AG04449 (cell line): ENCODE measurements at regions not wholly inside any gene's neighbourhood (a gene's known extent, or its start where the extent isn't known, plus 50 kb on each side); places are given as distances from the start of the nearest gene placed in this dataset.

Source experiments
- CTCF ChIA-PET: fragments of 350-600 bp; formaldehyde crosslinking; extraction: SDS; loops from one replicate; lab custom pipeline; 2021; ENCODE audit warnings: antibody characterized with exemption; lab: Yijun Ruan, JAX
- POLR2A ChIA-PET: fragments of 400-600, 350-600 bp; formaldehyde crosslinking; extraction: SDS; loops from one replicate; lab custom pipeline; 2020; ENCODE audit warnings: antibody characterized with exemption, inconsistent platforms; lab: Yijun Ruan, JAX
- DNase-seq: peaks from one replicate; pipeline ENCODE4 v3.0.0-alpha.2; 2010; ENCODE audit warnings: low read depth, low spot score
- H3K4me3 ChIP-seq: 2 replicates; pipeline ENCODE4 v1.5.1; 2011; ENCODE audit warnings: low read depth, mild to moderate bottlenecking, control low read depth, low read length
- TF ChIP-seq, protein P1 (sequence below): IDR thresholded peaks from one replicate; pipeline ENCODE4 v1.5.1; 2011; ENCODE audit warnings: mild to moderate bottlenecking, moderate library complexity, low read length, control low read depth, inconsistent platforms; ENCODE audit not compliant: insufficient read depth; ENCODE audit errors: missing control alignments

GRCh38 chr4:10334506-10335028 lies 122.7 kb downstream of the ZNF518B start:
- no peak for DNase-seq
- ChIA-PET POLR2A (no interaction called here), CTCF (no interaction called here)
- TF ChIP-seq, protein P1, sequence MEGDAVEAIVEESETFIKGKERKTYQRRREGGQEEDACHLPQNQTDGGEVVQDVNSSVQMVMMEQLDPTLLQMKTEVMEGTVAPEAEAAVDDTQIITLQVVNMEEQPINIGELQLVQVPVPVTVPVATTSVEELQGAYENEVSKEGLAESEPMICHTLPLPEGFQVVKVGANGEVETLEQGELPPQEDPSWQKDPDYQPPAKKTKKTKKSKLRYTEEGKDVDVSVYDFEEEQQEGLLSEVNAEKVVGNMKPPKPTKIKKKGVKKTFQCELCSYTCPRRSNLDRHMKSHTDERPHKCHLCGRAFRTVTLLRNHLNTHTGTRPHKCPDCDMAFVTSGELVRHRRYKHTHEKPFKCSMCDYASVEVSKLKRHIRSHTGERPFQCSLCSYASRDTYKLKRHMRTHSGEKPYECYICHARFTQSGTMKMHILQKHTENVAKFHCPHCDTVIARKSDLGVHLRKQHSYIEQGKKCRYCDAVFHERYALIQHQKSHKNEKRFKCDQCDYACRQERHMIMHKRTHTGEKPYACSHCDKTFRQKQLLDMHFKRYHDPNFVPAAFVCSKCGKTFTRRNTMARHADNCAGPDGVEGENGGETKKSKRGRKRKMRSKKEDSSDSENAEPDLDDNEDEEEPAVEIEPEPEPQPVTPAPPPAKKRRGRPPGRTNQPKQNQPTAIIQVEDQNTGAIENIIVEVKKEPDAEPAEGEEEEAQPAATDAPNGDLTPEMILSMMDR = no peak
- no peak overlapping the region for H3K4me3 ChIP-seq

- DNase-seq = no peak
- no peak overlapping the region for H3K4me3 ChIP-seq
- ChIA-PET POLR2A (no interaction called here), CTCF (no interaction called here)
- TF ChIP-seq, protein P1 = no peak
Measured at GRCh38 chr4:10333942-10334341, 123.3 kb downstream of the ZNF518B start.

DNA sequence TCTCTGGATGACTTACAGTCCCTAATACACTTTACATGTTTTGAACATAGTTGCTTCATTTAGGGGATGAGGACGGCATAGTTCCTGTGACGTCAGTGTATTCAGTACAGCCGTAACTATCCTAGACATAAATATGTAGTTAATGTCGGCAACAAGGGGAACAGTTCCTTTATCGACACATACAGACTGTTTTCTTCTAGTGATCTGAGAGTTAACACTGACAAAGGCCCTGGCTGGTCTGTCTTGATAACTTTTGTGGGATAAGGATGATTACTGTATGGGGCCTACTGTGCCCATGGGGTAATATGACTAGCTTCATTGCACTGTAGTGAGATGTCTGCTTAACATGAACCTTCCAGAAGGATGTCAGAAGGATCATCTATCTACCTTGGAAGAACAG lies 131.2 kb downstream of the ZNF518B start:
- H3K4me3 ChIP-seq = no peak overlapping the region
- ChIA-PET POLR2A (no interaction called here), CTCF (no interaction called here)
- TF ChIP-seq, protein P1 = no peak
- no peak for DNase-seq

DNA sequence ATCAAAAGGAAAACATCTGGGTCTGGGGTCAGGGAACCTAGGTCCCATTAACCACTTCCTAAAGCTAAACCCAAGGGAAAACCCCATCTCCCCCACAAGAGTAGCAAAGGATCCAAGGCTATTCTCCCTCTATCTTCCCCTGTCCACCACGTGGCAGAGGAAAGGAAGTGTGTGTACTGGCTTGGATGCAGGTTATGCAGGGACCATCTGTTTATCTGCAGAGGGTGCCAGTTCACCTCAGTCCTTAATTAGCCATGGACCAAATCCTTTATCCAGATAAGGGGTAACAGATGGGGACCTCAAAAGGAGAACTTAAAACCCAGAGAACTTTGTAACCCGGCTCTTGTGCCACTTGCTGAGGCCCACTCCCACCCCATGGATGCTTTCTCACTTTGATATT lies 135.3 kb downstream of the ZNF518B start:
- TF ChIP-seq, protein P1 = no peak
- H3K4me3 ChIP-seq = no peak overlapping the region
- DNase-seq = no peak
- ChIA-PET POLR2A (no interaction called here), CTCF (no interaction called here)

DNA sequence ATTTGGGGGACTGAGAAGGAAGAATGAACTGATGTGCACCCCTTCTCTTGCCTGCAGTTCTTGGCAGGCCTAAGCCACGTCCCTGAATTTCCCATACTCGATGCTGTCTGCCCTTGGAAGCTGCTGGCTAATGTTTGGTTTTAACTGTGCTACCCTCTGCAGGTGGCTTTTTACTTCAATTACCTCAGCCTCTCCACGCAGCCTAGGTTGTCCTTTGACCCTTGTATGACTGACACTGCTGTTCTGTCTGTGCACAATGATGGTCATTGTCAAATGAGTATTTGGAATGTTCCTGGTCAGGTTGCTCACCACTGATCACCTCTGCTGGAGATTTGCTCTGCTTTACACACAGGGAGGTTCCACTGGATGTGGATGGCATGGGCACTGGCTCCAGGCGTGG lies 137.1 kb downstream of the ZNF518B start:
- POLR2A ChIA-PET = no interaction called here
- CTCF ChIA-PET = no interaction called here
- DNase-seq = no peak
- TF ChIP-seq, protein P1 = no peak
- no peak overlapping the region for H3K4me3 ChIP-seq

DNA sequence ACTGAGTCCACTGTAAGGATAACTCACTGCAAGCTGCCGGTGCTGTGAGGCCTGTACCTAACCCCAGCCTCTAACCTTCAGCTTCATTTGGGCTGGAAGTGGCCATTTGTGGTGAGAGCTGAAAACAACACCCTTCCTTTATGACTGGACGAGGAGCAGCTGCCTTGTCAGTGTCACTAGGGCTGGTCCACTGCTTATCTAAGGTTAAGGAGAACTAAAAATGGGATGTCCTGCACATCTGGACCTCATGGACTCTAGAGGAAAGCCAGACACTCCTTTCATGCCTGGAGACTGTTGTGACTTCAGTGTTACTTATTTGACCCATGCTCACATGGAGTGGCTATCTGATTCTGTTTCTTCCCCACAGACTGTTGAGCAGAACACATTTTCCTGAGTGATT lies 139.9 kb downstream of the ZNF518B start:
- ChIA-PET POLR2A (no interaction called here), CTCF (no interaction called here)
- TF ChIP-seq, protein P1 = no peak
- H3K4me3 ChIP-seq = no peak overlapping the region
- DNase-seq = no peak
